ENCODE measurements at regions not wholly inside any gene's neighbourhood (a gene's known extent, or its start where the extent isn't known, plus 50 kb on each side); places are given as distances from the start of the nearest gene placed in this dataset.

DNA sequence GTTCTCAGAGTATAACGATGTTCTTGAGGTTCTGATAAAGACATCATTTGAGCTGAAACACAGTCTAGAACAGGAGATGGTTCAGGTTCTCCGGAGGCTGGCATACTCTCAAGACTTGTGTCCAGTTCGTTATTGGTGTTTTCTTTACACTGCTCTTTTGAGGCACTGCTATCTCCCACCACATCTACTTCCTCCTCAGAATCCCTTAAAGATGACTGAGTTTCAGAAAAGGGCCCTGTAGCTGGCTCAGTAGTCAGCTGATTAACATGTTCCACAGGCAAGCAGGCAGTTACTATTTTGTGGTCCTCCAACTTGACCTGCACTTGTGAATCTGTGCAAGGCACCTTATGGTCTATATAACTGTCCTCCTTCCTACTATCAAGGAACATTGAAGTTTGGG lies 50.2 kb downstream of the ZZZ3 start:
- peak; percentile 5 for DNase-seq

DNA sequence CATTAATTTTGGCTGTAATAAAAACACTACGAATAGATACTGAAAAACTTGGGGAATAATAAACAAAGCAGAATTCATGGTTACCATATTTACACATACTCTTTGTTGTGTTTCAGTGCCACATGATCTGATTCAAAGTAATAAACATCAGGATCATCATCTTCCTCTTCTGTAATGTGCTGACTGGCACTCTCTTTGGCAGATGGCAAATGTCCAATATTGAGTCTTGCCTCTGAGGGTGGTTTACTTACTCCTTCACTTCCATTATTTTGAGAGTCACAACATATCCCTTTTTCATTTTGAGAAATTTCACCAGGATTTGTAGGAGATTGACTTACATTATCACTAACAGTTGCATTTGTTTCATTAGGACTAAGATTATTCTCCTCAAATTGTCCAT lies 50.7 kb downstream of the ZZZ3 start:
- DNase-seq: no peak

DNA sequence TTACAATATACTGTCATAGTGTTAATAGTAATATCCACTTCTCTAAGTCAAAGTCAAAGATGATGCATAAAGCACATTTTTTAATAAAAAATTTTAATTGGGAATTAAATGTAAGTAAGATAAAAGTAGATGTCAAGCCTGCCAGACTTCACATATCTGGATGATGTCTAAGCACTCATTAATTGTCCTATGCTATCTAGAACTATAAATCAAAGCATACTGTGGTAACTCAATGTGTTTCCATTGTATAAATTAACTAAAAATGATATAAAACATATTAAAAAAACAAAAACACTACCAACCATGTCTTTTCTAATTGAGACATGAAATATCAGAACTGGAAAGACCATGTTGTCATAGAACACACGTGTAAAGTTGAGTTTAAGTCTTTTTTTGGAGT lies 51.2 kb downstream of the ZZZ3 start:
- no peak for DNase-seq

DNA sequence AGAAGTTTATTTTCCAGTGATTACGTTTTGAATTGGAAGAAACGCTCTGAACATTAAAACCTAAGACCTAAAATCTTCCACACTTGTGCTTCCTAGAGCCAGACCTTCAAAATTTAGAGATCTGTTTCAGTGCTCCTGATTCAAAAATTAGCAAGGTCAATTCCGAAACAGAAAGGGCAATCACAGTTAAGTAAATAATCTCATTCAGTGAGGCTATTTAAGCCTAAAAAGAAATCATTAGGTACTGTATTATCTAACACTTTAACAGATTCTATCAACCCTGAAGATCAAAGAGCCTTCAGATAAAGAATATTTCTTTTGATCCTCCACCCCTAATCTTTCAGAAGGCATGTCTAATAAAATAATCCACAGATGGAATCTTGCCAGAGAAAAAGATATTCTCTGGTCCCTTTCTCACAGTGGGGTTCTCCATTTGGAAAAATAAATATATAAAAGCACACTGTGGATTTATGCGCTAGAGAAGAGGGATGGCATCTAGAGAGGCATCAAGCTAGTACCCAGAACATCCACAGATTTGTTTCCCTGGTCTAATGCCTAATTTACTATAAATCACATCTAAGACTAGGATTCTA lies 54.4 kb downstream of the ZZZ3 start:
- DNase-seq: no peak

DNA sequence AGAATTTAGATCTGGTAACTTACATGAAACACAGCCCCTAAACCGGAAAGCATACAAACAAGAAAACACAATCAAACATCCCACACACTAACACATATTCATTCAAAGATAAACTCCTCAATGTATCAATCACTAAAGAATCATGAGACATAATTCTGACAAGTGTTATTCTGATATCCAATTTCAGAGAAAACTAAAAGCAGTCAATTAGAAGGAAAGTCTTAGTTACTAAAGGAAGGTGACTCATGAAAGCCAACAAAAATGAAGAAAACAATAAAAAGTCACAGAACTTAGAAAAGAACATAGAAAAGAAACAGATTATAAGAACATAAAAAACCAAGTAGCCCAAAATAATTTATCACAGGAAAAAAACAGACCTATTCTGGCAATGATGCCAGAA lies 57.2 kb downstream of the ZZZ3 start:
- DNase-seq: no peak

DNA sequence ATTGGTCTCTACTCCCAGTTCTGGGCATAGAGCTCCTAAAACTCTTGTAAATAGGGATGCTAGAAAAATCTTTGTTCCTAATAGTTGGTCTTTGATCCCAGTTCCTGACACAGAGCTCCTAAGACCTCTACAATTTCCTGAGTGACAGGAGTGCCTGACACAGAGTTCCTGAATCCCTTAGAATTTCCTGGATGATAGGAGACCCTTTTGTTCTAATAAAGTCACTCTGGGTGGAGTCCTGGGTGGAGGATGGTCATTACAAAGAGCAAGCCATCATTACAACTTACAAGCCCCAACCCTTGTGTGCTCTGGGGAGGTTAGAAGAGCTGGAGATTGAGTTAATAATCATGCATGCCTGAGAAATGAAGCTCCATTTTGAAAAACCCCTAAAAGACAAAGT lies 58.4 kb downstream of the ZZZ3 start:
- DNase-seq: no peak

DNA sequence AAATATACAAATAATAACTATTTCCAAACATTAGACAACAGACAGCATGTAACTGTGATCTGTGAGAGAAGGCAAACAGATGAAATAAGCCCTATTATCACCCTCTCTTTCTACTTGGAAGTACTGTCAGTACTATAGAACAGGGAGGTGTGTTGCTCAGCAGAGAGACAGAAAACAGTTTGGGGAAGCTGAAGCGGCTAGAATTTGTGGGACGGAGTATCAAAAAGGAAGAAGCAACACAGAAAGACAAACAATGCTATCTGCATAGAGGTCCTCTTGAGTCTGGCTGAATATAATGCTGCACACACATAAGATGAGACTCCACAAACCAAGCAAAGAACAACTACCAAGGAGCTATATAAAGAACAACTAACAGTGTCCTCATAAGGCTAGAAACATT lies 59.4 kb downstream of the ZZZ3 start:
- DNase-seq: no peak

DNA sequence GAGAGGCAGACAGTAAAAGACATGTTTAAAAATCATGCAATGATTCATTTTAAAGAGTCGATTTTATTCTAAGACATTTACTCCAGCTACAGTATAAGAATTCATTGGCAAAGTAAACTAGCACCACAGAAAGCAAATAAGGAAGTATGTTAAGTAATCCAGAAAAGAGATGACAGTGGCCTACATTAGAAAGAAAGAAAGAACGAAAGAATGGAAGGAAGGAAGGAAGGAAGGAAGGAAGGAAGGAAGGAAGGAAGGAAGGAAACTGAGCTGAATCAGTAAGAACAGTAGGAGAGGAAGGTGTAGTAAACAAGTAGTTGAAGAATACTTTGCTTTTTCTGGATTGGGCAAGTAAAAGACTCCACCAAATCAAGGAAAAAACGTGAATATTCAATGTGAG lies 62.2 kb downstream of the ZZZ3 start:
- DNase-seq: no peak

DNA sequence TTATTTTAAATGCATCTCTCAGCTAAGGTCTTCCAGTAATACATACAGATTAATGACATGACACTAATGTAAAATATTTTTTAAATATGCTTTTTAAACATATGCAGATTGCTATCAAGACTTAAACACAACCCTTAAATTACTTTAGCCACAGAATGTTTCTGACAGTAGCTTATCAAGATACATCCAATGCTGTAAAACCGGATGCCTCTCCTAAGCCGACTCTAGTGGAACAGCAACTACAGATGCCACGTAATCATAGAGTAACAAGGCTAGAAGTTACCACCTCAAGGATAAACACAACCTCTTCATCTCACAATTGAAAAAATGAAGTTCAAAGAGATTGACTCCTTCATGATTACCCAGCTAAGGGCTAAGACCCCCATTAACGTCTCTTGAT lies 68.4 kb downstream of the ZZZ3 start:
- no peak for DNase-seq

Data from activated CD4-positive, alpha-beta T cell treated with anti-CD3 and anti-CD28 coated beads, Interleukin-10, Interleukin-2, amounts not matched to agents 100 ng/mL and 50 ng/mL, durations not matched to agents 16 hours and 8 hours (primary cell).